Keratinocyte (primary cell): ENCODE measurements at regions not wholly inside any gene's neighbourhood (a gene's known extent, or its start where the extent isn't known, plus 50 kb on each side); places are given as distances from the start of the nearest gene placed in this dataset.

Source experiments
- DNase-seq: peaks from one replicate; pipeline ENCODE4 v3.0.0-alpha.2; 2011; ENCODE audit warnings: low read depth, missing footprints, low spot score
- FAIRE-seq: peaks from 2 replicates; lab custom pipeline; 2011; peaks lifted over from hg19 to GRCh38; lab: Jason Lieb, UNC
- H2AFZ ChIP-seq: 2 replicates; pipeline ENCODE4 v1.6.0; 2012; ENCODE audit warnings: low read length, control low read depth, inconsistent platforms; ENCODE audit not compliant: control insufficient read depth
- H3K27ac ChIP-seq: 2 replicates; pipeline ENCODE4 v1.5.1; 2011; ENCODE audit warnings: low read length; ENCODE audit not compliant: control insufficient read depth, insufficient read depth
- H3K27me3 ChIP-seq: 3 replicates; pipeline ENCODE4 v1.6.0; 2011; ENCODE audit warnings: low read length; ENCODE audit not compliant: control insufficient read depth, insufficient read depth; ENCODE audit errors: extremely low read depth
- H3K36me3 ChIP-seq, 2 experiments: 2 replicates in 1 of 2; 3 replicates in 1 of 2; pipeline ENCODE4 v1.5.1; 2011; ENCODE audit warnings: low read length in 2 of 2, mild to moderate bottlenecking in 1 of 2; ENCODE audit not compliant: control insufficient read depth in 2 of 2, insufficient read depth in 2 of 2; ENCODE audit errors: extremely low read depth in 1 of 2
- H3K4me1 ChIP-seq: 3 replicates; pipeline ENCODE4 v1.5.1; 2011; ENCODE audit warnings: low read length; ENCODE audit not compliant: control insufficient read depth, insufficient read depth; ENCODE audit errors: extremely low read depth
- H3K4me2 ChIP-seq: 3 replicates; pipeline ENCODE4 v1.6.0; 2011; ENCODE audit warnings: low read depth, low read length; ENCODE audit not compliant: control insufficient read depth, insufficient read depth; ENCODE audit errors: extremely low read depth
- H3K4me3 ChIP-seq, 3 experiments: fragments of 200-600 bp in 1 of 3; sonication (generic) in 1 of 3; 2 replicates in 2 of 3; 3 replicates in 1 of 3; pipeline ENCODE4 v1.5.1; 2011 to 2016; ENCODE audit warnings: low read length in 3 of 3, mild to moderate bottlenecking in 3 of 3, control low read depth in 2 of 3, inconsistent platforms in 1 of 3, low read depth in 1 of 3, mixed read lengths in 1 of 3, mixed run types in 1 of 3, moderate library complexity in 1 of 3; ENCODE audit not compliant: control insufficient read depth in 2 of 3, insufficient read depth in 2 of 3; ENCODE audit errors: extremely low read depth in 1 of 3
- H3K79me2 ChIP-seq: 2 replicates; pipeline ENCODE4 v1.6.0; 2012; ENCODE audit warnings: low read length; ENCODE audit not compliant: control insufficient read depth, insufficient read depth
- H3K9ac ChIP-seq: 3 replicates; pipeline ENCODE4 v1.6.0; 2011; ENCODE audit warnings: low read length; ENCODE audit not compliant: control insufficient read depth, insufficient read depth; ENCODE audit errors: extremely low read depth
- H3K9me1 ChIP-seq: 3 replicates; pipeline ENCODE4 v1.6.0; 2011; ENCODE audit warnings: low read length; ENCODE audit not compliant: control insufficient read depth, insufficient read depth; ENCODE audit errors: extremely low read depth
- H3K9me3 ChIP-seq: 2 replicates; pipeline ENCODE4 v1.5.1; 2012; ENCODE audit warnings: low read depth, low read length; ENCODE audit not compliant: control insufficient read depth
- H4K20me1 ChIP-seq: 3 replicates; pipeline ENCODE4 v1.6.0; 2011; ENCODE audit warnings: low read length; ENCODE audit not compliant: control insufficient read depth, insufficient read depth; ENCODE audit errors: extremely low read depth
- CTCF ChIP-seq, 3 experiments: IDR thresholded peaks in 1 of 3; conservative IDR thresholded peaks in 1 of 3; optimal IDR thresholded peaks in 1 of 3; 2 replicates in 2 of 3; 3 replicates in 1 of 3; pipeline versions ENCODE3 to v1.5.1; 2011; ENCODE audit warnings: low read length in 3 of 3, mild to moderate bottlenecking in 3 of 3, moderate library complexity in 2 of 3, control low read depth in 1 of 3, inconsistent platforms in 1 of 3; ENCODE audit not compliant: insufficient read depth in 2 of 3; ENCODE audit errors: extremely low read depth in 1 of 3
- EZH2 ChIP-seq: IDR thresholded peaks from one replicate; pipeline ENCODE4 v1.6.1; 2012; ENCODE audit warnings: inconsistent platforms, mild to moderate bottlenecking, low read length, moderate library complexity
- dilution Hi-C: fragments of 300-500 bp; cut with MboI; formaldehyde crosslinking; loops from one replicate; pipeline ENCODE4 v1.7.0; 2020; ENCODE audit warnings: low sequenced_read_pairs; ENCODE audit not compliant: extremely low pct_ligation_motif_present

GRCh38 chr6:19587238-19587942, 249.8 kb upstream of the ID4 start:
- Histone ChIP-seq H2AFZ (no peak overlapping the region), H3K9ac (no peak overlapping the region), H3K9me3 (no peaks in the 10 kb centered on the region), H3K27me3 (no peaks in the 10 kb centered on the region), H4K20me1 (no peaks in the 10 kb centered on the region), H3K79me2 (no peaks in the 10 kb centered on the region), H3K4me2 (no peak overlapping the region), H3K27ac (no peak overlapping the region), H3K4me1 (no peaks in the 10 kb centered on the region), H3K36me3 (no peaks in the 10 kb centered on the region), H3K9me1 (no peaks in the 10 kb centered on the region), H3K4me3 (no peak overlapping the region)
- FAIRE-seq (no peak), DNase-seq (no peak)
- TF ChIP-seq CTCF (optimal IDR thresholded peaks at IDR 0.05 in 1 of 3, IDR thresholded peaks at IDR 0.05 in 1 of 3, conservative IDR thresholded peaks at IDR 0.05 in 1 of 3; ENCODE audit: extremely low read depth in 1 of 3, insufficient read depth in 2 of 3, low read length in 3 of 3) (no peak), EZH2 (no peak)
- dilution Hi-C loops, result no loop called here

- no peak for TF ChIP-seq CTCF (optimal IDR thresholded peaks at IDR 0.05 in 1 of 3, IDR thresholded peaks at IDR 0.05 in 1 of 3, conservative IDR thresholded peaks at IDR 0.05 in 1 of 3; ENCODE audit: extremely low read depth in 1 of 3, insufficient read depth in 2 of 3, low read length in 3 of 3)
- TF ChIP-seq EZH2, result no peak
- FAIRE-seq, result no peak
- no peak overlapping the region for H3K4me3 ChIP-seq
- no peaks in the 10 kb centered on the region for H4K20me1 ChIP-seq
- no peaks in the 10 kb centered on the region for H3K4me1 ChIP-seq
- no peaks in the 10 kb centered on the region for H3K79me2 ChIP-seq
- dilution Hi-C loops, result no loop called here
- no peak overlapping the region for H3K27ac ChIP-seq
- no peak overlapping the region for H3K4me2 ChIP-seq
- H3K9ac ChIP-seq, result no peak overlapping the region
- no peaks in the 10 kb centered on the region for H3K9me3 ChIP-seq
- H3K27me3 ChIP-seq, result no peaks in the 10 kb centered on the region
- no peaks in the 10 kb centered on the region for H3K36me3 ChIP-seq
- H3K9me1 ChIP-seq, result no peaks in the 10 kb centered on the region
- no peak for DNase-seq
- H2AFZ ChIP-seq, result no peak overlapping the region
Measured at GRCh38 chr6:19590501-19591131, 246.6 kb upstream of the ID4 start.
